Aorta (tissue), 5 donors: ENCODE measurements at regions not wholly inside any gene's neighbourhood (a gene's known extent, or its start where the extent isn't known, plus 50 kb on each side); places are given as distances from the start of the nearest gene placed in this dataset.

ENCODE experiments used
- ATAC-seq: fragments of 200-7000 bp; cut with Tn5 transposase; one replicate; pipeline ENCODE4 v1.9.1; 2022; ENCODE audit warnings: moderate library complexity; ENCODE audit not compliant: low FRiP score
- DNase-seq, 2 donors: peaks; one replicate each; pipeline ENCODE4 v3.0.0-alpha.2; 2020
- H3K27ac ChIP-seq, 2 donors: one replicate each; pipeline ENCODE4 v1.5.1; 2013; ENCODE audit warnings: low read length in 2 of 2, mild to moderate bottlenecking in 2 of 2, moderate library complexity in 2 of 2, control low read depth in 1 of 2, inconsistent platforms in 1 of 2, low read depth in 1 of 2
- H3K27me3 ChIP-seq, 2 donors: one replicate each; pipeline ENCODE4 v1.6.1; 2013; ENCODE audit warnings: control low read depth in 1 of 2, low read length in 1 of 2, mild to moderate bottlenecking in 1 of 2, moderate library complexity in 1 of 2; ENCODE audit not compliant: insufficient read depth in 2 of 2, control insufficient read depth in 1 of 2
- H3K36me3 ChIP-seq, 2 donors: one replicate each; pipeline ENCODE4 v1.6.1; 2013; ENCODE audit warnings: control low read depth in 1 of 2, low read length in 1 of 2, mild to moderate bottlenecking in 1 of 2; ENCODE audit not compliant: insufficient read depth in 2 of 2, control insufficient read depth in 1 of 2
- H3K4me1 ChIP-seq, 2 donors: one replicate each; pipeline ENCODE4 v1.6.1; 2013; ENCODE audit warnings: low read length in 2 of 2, control low read depth in 1 of 2, mild to moderate bottlenecking in 1 of 2, moderate library complexity in 1 of 2; ENCODE audit not compliant: insufficient read depth in 2 of 2, control insufficient read depth in 1 of 2
- H3K4me3 ChIP-seq, 2 donors: one replicate each; pipeline ENCODE4 v1.5.1; 2013; ENCODE audit warnings: low read length in 2 of 2, control low read depth in 1 of 2, mild to moderate bottlenecking in 1 of 2
- H3K9me3 ChIP-seq: one replicate; pipeline ENCODE4 v1.6.1; 2013; ENCODE audit warnings: mild to moderate bottlenecking, low read length; ENCODE audit not compliant: control insufficient read depth
- WGBS, 2 donors: extraction: QIAGEN DNeasy Blood & Tissue Kit; methylation state at CpG; one replicate each; pipeline ENCODE4 v1.1.7; 2013; 5-methylcytosine and 5-hydroxymethylcytosine counted together
- intact Hi-C, 2 donors: fragments of 100-400 bp; cut with DNase I; formaldehyde crosslinking; loops; one replicate each; pipeline versions ENCODE4 v1.14.2 to v1.15.0; 2022
- donor health status: healthy with polysubstance abuse.
- donor health status: Bipolar disorder and iron deficiency.
- donor health status: DM: no; HTN: no; CAD: no.
- donor health status: DM: no; HTN: no; CAD: no.
- donor health status: DM: yes; HTN: yes; CAD: no.

GRCh38 chr2:236852100-236852976 is 233.4 kb upstream of the COPS8 start:
- ATAC-seq: no peak
- 72 to 75% methylated on average over 17 of the region's 17 CpGs for WGBS, 2 donors
- intact Hi-C loops: no loop called here

GRCh38 chr2:236852977-236853374 is 232.7 kb upstream of the COPS8 start:
- Histone ChIP-seq H3K27me3 (no peaks in the 10 kb centered on the region), H3K9me3 (no peaks in the 10 kb centered on the region), H3K27ac (no peak overlapping the region), H3K4me1 (no peaks in the 10 kb centered on the region), H3K4me3 (no peak overlapping the region), H3K36me3 (no peaks in the 10 kb centered on the region)
- 49 to 58% methylated on average over 6 of the region's 6 CpGs for WGBS, 2 donors
- DNase-seq (no peak), ATAC-seq (no peak)
- intact Hi-C loops: no loop called here

More at GRCh38 chr2:236852100-236852976, 233.4 kb upstream of the COPS8 start:
- Histone ChIP-seq H3K27ac (no peak overlapping the region), H3K4me1 (no peaks in the 10 kb centered on the region), H3K4me3 (no peak overlapping the region), H3K27me3 (no peaks in the 10 kb centered on the region), H3K9me3 (no peaks in the 10 kb centered on the region), H3K36me3 (no peaks in the 10 kb centered on the region)
- no peak for DNase-seq

GRCh38 chr2:236853585-236854051 is 232.1 kb upstream of the COPS8 start:
- ATAC-seq: no peak

GRCh38 chr2:236855176-236855865 is 230.4 kb upstream of the COPS8 start:
- Histone ChIP-seq H3K4me3 (no peak overlapping the region), H3K36me3 (no peaks in the 10 kb centered on the region), H3K27ac (no peak overlapping the region), H3K9me3 (no peaks in the 10 kb centered on the region), H3K27me3 (no peaks in the 10 kb centered on the region), H3K4me1 (no peaks in the 10 kb centered on the region)
- WGBS, 2 donors: 96 to 98% methylated on average over 9 of the region's 9 CpGs
- DNase-seq (no peak), ATAC-seq (no peak)
- intact Hi-C loops: no loop called here

More at GRCh38 chr2:236853585-236854051, 232.1 kb upstream of the COPS8 start:
- WGBS, 2 donors: 96 to 97% methylated on average over 13 of the region's 13 CpGs
- no peak overlapping the region for H3K27ac ChIP-seq
- intact Hi-C loops: no loop called here
- no peaks in the 10 kb centered on the region for H3K4me1 ChIP-seq
- H3K9me3 ChIP-seq: no peaks in the 10 kb centered on the region
- H3K27me3 ChIP-seq: no peaks in the 10 kb centered on the region
- no peak overlapping the region for H3K4me3 ChIP-seq
- DNase-seq: no peak
- no peaks in the 10 kb centered on the region for H3K36me3 ChIP-seq

- no peaks in the 10 kb centered on the region for H3K27me3 ChIP-seq
- 83 to 86% methylated on average over 22 of the region's 22 CpGs for WGBS, 2 donors
- no peak overlapping the region for H3K27ac ChIP-seq
- DNase-seq (no peak), ATAC-seq (no peak)
- H3K36me3 ChIP-seq: no peaks in the 10 kb centered on the region
- H3K9me3 ChIP-seq: no peaks in the 10 kb centered on the region
- H3K4me3 ChIP-seq: no peak overlapping the region
- no peaks in the 10 kb centered on the region for H3K4me1 ChIP-seq
- intact Hi-C loops: no loop called here
These were observed 229.5 kb upstream of the COPS8 start for GRCh38 chr2:236855866-236856847.

- intact Hi-C loops: no loop called here
- Histone ChIP-seq H3K27ac (no peak overlapping the region), H3K9me3 (no peaks in the 10 kb centered on the region), H3K36me3 (no peaks in the 10 kb centered on the region), H3K4me1 (no peaks in the 10 kb centered on the region), H3K27me3 (no peaks in the 10 kb centered on the region), H3K4me3 (no peak overlapping the region)
- 83 to 84% methylated on average over 3 of the region's 3 CpGs for WGBS, 2 donors
- DNase-seq (no peak), ATAC-seq (no peak)
These were observed 228.8 kb upstream of the COPS8 start for GRCh38 chr2:236856848-236857235.

GRCh38 chr2:236857246-236857645 is 228.4 kb upstream of the COPS8 start:
- Histone ChIP-seq H3K4me3 (no peak overlapping the region), H3K4me1 (no peaks in the 10 kb centered on the region), H3K9me3 (no peaks in the 10 kb centered on the region), H3K36me3 (no peaks in the 10 kb centered on the region), H3K27ac (no peak overlapping the region), H3K27me3 (no peaks in the 10 kb centered on the region)
- no peak for ATAC-seq
- no peak for DNase-seq
- WGBS, 2 donors: 84 to 87% methylated on average over 10 of the region's 10 CpGs
- intact Hi-C loops: no loop called here

GRCh38 chr2:236857781-236858180 is 227.9 kb upstream of the COPS8 start:
- Histone ChIP-seq H3K27me3 (no peaks in the 10 kb centered on the region), H3K27ac (no peak overlapping the region), H3K36me3 (no peaks in the 10 kb centered on the region), H3K9me3 (no peaks in the 10 kb centered on the region), H3K4me1 (no peaks in the 10 kb centered on the region), H3K4me3 (no peak overlapping the region)
- intact Hi-C loops: no loop called here
- DNase-seq (no peak), ATAC-seq (no peak)
- 96% methylated on average over 7 of the region's 7 CpGs for WGBS, 2 donors
